ENCODE measurements at regions not wholly inside any gene's neighbourhood (a gene's known extent, or its start where the extent isn't known, plus 50 kb on each side); places are given as distances from the start of the nearest gene placed in this dataset.

DNA sequence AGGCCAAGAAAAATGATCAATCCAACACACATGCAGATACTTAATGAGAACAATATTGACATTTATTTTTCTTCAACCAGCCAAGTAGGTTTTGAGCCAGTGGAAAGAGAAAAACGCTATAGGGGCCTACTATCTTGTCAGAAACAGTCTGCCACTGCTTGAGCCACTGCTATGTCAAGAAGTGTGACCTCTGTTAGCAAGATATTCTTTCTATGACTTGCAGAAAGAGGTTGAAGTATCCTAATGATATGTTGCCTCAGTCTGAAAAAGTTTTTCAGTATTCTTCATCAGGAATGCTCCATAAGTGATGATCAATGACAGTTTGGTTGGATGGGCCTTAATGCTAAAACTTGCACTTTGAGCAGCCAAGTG lies 328.4 kb upstream of the KCND2 start:
- TF ChIP-seq, protein P1, sequence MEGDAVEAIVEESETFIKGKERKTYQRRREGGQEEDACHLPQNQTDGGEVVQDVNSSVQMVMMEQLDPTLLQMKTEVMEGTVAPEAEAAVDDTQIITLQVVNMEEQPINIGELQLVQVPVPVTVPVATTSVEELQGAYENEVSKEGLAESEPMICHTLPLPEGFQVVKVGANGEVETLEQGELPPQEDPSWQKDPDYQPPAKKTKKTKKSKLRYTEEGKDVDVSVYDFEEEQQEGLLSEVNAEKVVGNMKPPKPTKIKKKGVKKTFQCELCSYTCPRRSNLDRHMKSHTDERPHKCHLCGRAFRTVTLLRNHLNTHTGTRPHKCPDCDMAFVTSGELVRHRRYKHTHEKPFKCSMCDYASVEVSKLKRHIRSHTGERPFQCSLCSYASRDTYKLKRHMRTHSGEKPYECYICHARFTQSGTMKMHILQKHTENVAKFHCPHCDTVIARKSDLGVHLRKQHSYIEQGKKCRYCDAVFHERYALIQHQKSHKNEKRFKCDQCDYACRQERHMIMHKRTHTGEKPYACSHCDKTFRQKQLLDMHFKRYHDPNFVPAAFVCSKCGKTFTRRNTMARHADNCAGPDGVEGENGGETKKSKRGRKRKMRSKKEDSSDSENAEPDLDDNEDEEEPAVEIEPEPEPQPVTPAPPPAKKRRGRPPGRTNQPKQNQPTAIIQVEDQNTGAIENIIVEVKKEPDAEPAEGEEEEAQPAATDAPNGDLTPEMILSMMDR (IDR thresholded peaks at IDR 0.05), result no peak
- TF ChIP-seq POLR2A (IDR thresholded peaks at IDR 0.05), result no peak
